ENCODE measurements at regions not wholly inside any gene's neighbourhood (a gene's known extent, or its start where the extent isn't known, plus 50 kb on each side); places are given as distances from the start of the nearest gene placed in this dataset.

- DNase-seq (ENCODE audit: low read depth in 3 of 3): no peak
Observed at GRCh38 chr13:83955011-83955410, 72.7 kb upstream of the SLITRK1 start.

- DNase-seq (ENCODE audit: low read depth in 3 of 3): no peak
Observed at GRCh38 chr13:83953916-83954315, 71.6 kb upstream of the SLITRK1 start.

DNA sequence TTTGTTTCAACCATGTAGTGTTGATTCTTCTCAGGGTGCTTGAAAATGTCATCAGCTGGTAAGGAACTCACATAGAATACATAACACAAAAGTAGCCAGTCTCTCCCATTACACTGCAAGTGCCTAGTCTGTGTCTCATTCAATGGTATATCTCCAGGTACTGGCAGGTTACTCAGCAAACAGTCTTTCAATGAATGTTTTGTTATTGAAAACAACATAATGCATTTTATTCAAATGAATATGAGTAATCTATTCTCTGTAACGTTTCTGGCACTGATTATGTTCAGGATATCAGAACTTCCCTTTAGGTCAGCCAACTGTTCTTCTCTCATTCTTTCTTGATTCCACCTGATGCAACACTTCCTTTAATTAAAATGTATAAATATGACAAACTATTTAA, 68.0 kb upstream of the SLITRK1 start:
- DNase-seq (ENCODE audit: low read depth in 3 of 3): no peak

DNA sequence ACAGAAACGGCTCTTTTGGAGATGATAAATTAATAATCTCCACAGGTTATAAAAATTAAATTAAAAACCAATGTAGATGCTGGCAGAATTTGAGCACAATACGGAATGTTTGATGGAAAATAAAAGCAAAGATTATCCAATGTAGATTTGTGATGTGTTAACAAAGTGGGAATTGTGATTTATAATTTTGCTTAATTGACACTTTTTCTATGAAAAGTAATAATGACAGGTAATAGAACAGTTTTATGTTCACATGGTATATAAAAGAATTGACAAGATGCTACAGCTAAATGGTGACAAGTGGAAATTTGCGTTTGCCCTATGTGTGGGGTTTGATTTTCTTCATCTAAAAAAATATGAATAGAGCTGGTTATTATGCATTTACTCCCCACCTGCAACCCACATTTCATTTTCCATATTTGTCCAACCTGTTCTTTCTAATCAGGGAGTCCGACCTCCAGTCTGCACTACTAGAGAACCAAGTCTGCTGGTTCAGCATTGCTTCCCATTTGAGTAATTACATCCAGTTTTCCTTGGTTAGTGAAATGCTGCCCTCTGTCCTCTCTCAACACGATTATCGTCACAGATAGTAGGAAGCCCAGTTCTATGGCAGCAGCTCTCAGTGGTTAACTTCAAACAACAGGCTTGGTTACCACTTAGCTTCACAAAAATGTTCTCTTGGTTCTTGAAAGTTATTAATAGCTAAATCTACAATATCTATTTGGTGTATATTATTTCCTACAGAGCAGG, 61.4 kb upstream of the SLITRK1 start:
- DNase-seq (ENCODE audit: low read depth in 3 of 3): no peak

DNA sequence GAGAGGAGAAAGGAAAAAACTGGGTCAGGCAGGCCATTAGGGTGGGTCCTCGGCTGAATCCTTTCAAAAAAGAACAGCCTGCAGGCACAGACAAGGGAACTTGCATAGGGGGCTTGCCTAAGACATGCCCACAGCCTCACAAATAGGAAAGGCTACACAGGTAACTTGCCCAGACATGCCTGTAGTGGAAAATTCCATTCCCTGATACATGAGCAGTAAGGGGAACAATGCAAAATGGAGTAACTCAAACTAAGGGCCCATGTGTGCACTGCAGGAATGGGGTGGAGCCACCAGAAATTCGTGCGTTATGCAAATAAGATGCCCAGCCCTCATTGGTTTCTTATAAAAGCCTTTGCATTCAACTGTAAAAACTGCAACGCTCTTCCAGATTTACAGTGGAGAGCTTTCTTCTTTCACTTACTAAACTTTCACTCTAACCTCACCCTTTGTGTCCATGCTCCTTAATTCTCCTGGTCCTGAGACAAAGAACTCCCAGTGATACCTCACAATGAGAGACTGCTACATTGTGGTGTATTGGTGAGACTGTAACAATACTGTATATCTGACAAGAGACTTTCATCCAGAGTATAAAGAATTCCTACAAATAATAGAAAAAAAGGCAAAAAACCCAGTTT, 59.5 kb upstream of the SLITRK1 start:
- DNase-seq (ENCODE audit: low read depth in 3 of 3): no peak

GRCh38 chr13:83940742-83941141, 58.5 kb upstream of the SLITRK1 start:
- DNase-seq (ENCODE audit: low read depth in 3 of 3): no peak

GRCh38 chr13:83937579-83937978, 55.3 kb upstream of the SLITRK1 start:
- no peak for DNase-seq (ENCODE audit: low read depth in 3 of 3)

DNA sequence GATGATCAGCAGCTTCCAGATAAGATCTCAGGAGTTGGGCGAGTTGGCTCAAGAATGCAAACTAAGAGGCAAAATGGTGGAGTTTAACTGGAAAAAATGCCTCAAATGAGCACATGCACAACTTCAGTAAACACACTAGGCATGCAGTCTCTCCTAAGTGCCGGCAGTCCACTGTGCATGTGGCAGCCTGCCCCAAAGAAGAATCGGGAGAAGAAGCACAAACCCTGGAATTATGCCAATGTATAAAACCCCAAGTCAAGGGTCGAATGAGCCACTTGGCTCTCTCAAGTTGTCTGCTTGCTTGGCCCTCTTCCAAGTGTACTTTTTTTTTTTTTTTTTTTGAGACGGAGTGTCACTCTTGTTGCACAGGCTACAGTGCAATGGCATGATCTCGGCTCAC, 53.3 kb upstream of the SLITRK1 start:
- no peak for DNase-seq (ENCODE audit: low read depth in 3 of 3)
